ENCODE measurements at regions not wholly inside any gene's neighbourhood (a gene's known extent, or its start where the extent isn't known, plus 50 kb on each side); places are given as distances from the start of the nearest gene placed in this dataset.

DNA sequence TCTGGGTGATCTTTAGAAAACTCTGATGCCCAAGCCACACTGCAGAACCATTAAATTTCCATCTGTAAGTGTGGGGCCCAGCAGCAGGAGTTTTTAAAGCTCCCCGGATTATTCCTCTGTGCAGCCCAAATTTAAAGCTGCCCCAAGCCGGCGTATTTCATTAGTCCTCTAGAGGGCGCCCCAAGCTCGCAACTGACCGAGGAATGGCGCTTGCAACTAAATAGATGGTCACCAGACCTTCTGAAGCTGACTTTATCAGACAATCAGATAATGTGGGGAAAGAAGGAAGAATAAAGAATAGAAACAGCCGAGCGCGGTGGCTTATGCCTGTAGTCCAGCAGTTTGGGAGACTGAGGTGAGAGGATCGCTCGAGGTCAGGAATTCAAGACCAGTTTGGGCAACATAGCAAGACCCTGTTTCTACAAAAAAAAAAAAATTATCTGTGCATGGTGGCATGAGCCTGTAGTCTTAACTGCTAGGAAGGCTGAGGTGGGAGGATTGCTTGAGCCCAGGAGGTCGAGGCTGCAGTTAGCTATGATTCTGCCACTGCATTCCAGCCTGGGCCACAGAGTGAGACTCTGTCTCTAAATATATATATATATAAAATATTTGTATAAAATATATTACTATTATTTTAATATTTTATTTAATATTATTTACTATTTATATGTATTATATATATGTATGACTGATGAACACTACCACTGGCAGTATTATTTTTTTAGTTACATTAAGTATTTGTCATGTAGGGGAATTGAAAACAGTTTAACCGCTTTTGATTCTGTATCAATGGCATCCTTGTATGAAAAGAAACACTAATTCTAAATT, 56.0 kb downstream of the OTOR start:
- no peaks in the 10 kb centered on the region for H3K36me3 ChIP-seq (ENCODE audit: control insufficient read depth in 2 of 2, insufficient read depth in 1 of 2, low read length in 2 of 2)
- H3K4me1 ChIP-seq (ENCODE audit: control insufficient read depth, insufficient read depth, low read length), result no peaks in the 10 kb centered on the region
- H3K4me3 ChIP-seq (ENCODE audit: low read depth, low read length), result no peak overlapping the region
- H3K27ac ChIP-seq (ENCODE audit: extremely low read depth, low read depth, low read length), result no peak overlapping the region
- H3K9me3 ChIP-seq (ENCODE audit: control insufficient read depth, insufficient read depth, low read depth, low read length), result no peaks in the 10 kb centered on the region
- POLR2A ChIA-PET, result no interaction called here
- CTCF ChIA-PET, result interaction anchor here (0.5 to 5.4 kb wide), 30 partner anchors 9 to 1657 kb away, joined by 3 to 133 read pairs (median 4); no protein-coding TSS in a partner anchor
- TF ChIP-seq ZNF654 (tag by site-specific recombination; IDR thresholded peaks at IDR 0.05; ENCODE audit: low read depth), result peak; percentile 77
- TF ChIP-seq, protein P1, sequence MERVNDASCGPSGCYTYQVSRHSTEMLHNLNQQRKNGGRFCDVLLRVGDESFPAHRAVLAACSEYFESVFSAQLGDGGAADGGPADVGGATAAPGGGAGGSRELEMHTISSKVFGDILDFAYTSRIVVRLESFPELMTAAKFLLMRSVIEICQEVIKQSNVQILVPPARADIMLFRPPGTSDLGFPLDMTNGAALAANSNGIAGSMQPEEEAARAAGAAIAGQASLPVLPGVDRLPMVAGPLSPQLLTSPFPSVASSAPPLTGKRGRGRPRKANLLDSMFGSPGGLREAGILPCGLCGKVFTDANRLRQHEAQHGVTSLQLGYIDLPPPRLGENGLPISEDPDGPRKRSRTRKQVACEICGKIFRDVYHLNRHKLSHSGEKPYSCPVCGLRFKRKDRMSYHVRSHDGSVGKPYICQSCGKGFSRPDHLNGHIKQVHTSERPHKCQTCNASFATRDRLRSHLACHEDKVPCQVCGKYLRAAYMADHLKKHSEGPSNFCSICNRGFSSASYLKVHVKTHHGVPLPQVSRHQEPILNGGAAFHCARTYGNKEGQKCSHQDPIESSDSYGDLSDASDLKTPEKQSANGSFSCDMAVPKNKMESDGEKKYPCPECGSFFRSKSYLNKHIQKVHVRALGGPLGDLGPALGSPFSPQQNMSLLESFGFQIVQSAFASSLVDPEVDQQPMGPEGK (tag by site-specific recombination; IDR thresholded peaks at IDR 0.05), result no peak

DNA sequence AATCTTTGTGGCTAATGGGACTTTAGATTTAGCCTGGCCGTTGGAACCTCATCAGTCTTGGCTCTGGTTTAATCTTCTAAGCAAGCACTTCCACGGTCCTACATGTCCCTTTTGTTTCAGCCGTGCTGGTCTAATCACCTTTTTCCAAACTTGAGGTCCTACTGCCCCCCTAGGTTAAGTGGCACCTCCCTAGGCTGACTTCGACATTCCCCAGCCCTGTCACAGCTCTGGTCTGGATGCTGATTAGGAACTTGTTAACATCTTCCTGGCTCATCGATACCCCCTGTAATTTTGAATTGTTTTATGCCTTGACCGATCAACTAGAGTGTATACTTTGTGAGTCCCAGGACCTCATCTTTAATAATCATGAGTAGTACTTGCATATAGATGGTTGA, 56.6 kb downstream of the OTOR start:
- POLR2A ChIA-PET, result no interaction called here
- CTCF ChIA-PET, result interaction anchor here (0.6 to 5.4 kb wide), 14 partner anchors 16 to 1583 kb away, joined by 3 to 133 read pairs (median 4); no protein-coding TSS in a partner anchor
- Histone ChIP-seq H3K9me3 (ENCODE audit: control insufficient read depth, insufficient read depth, low read depth, low read length) (no peaks in the 10 kb centered on the region), H3K27ac (ENCODE audit: extremely low read depth, low read depth, low read length) (no peak overlapping the region), H3K4me3 (ENCODE audit: low read depth, low read length) (no peak overlapping the region), H3K4me1 (ENCODE audit: control insufficient read depth, insufficient read depth, low read length) (no peaks in the 10 kb centered on the region), H3K36me3 (ENCODE audit: control insufficient read depth in 2 of 2, insufficient read depth in 1 of 2, low read length in 2 of 2) (no peaks in the 10 kb centered on the region)
- TF ChIP-seq, protein P2, sequence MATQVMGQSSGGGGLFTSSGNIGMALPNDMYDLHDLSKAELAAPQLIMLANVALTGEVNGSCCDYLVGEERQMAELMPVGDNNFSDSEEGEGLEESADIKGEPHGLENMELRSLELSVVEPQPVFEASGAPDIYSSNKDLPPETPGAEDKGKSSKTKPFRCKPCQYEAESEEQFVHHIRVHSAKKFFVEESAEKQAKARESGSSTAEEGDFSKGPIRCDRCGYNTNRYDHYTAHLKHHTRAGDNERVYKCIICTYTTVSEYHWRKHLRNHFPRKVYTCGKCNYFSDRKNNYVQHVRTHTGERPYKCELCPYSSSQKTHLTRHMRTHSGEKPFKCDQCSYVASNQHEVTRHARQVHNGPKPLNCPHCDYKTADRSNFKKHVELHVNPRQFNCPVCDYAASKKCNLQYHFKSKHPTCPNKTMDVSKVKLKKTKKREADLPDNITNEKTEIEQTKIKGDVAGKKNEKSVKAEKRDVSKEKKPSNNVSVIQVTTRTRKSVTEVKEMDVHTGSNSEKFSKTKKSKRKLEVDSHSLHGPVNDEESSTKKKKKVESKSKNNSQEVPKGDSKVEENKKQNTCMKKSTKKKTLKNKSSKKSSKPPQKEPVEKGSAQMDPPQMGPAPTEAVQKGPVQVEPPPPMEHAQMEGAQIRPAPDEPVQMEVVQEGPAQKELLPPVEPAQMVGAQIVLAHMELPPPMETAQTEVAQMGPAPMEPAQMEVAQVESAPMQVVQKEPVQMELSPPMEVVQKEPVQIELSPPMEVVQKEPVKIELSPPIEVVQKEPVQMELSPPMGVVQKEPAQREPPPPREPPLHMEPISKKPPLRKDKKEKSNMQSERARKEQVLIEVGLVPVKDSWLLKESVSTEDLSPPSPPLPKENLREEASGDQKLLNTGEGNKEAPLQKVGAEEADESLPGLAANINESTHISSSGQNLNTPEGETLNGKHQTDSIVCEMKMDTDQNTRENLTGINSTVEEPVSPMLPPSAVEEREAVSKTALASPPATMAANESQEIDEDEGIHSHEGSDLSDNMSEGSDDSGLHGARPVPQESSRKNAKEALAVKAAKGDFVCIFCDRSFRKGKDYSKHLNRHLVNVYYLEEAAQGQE (tag by site-specific recombination; IDR thresholded peaks at IDR 0.05), result no peak
- TF ChIP-seq IKZF3 (tag by site-specific recombination; IDR thresholded peaks at IDR 0.05) (no peak), ZNF16 (tag by site-specific recombination; IDR thresholded peaks at IDR 0.05; ENCODE audit: low read depth) (no peak), ZNF658 (tag by site-specific recombination; IDR thresholded peaks at IDR 0.05) (no peak), BCL11A (tag by site-specific recombination; IDR thresholded peaks at IDR 0.05; ENCODE audit: low read depth) (no peak), ZNF391 (tag by site-specific recombination; IDR thresholded peaks at IDR 0.05; ENCODE audit: borderline replicate concordance, low read depth) (no peak), ZNF561 (tag by site-specific recombination; IDR thresholded peaks at IDR 0.05; ENCODE audit: borderline replicate concordance) (no peak), YY2 (tag by site-specific recombination; IDR thresholded peaks at IDR 0.05) (no peak), KLF7 (tag by site-specific recombination; IDR thresholded peaks at IDR 0.05; ENCODE audit: borderline replicate concordance) (no peak), ZXDB (tag by site-specific recombination; IDR thresholded peaks at IDR 0.05) (no peak)
- TF ChIP-seq, protein P3, sequence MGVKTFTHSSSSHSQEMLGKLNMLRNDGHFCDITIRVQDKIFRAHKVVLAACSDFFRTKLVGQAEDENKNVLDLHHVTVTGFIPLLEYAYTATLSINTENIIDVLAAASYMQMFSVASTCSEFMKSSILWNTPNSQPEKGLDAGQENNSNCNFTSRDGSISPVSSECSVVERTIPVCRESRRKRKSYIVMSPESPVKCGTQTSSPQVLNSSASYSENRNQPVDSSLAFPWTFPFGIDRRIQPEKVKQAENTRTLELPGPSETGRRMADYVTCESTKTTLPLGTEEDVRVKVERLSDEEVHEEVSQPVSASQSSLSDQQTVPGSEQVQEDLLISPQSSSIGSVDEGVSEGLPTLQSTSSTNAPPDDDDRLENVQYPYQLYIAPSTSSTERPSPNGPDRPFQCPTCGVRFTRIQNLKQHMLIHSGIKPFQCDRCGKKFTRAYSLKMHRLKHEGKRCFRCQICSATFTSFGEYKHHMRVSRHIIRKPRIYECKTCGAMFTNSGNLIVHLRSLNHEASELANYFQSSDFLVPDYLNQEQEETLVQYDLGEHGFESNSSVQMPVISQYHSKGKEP (tag by site-specific recombination; IDR thresholded peaks at IDR 0.05), result no peak
- TF ChIP-seq, protein P1 (tag by site-specific recombination; IDR thresholded peaks at IDR 0.05), result no peak
- TF ChIP-seq, protein P4, sequence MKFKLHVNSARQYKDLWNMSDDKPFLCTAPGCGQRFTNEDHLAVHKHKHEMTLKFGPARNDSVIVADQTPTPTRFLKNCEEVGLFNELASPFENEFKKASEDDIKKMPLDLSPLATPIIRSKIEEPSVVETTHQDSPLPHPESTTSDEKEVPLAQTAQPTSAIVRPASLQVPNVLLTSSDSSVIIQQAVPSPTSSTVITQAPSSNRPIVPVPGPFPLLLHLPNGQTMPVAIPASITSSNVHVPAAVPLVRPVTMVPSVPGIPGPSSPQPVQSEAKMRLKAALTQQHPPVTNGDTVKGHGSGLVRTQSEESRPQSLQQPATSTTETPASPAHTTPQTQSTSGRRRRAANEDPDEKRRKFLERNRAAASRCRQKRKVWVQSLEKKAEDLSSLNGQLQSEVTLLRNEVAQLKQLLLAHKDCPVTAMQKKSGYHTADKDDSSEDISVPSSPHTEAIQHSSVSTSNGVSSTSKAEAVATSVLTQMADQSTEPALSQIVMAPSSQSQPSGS (tag by site-specific recombination; IDR thresholded peaks at IDR 0.05; ENCODE audit: low read depth), result no peak
- TF ChIP-seq, protein P5, sequence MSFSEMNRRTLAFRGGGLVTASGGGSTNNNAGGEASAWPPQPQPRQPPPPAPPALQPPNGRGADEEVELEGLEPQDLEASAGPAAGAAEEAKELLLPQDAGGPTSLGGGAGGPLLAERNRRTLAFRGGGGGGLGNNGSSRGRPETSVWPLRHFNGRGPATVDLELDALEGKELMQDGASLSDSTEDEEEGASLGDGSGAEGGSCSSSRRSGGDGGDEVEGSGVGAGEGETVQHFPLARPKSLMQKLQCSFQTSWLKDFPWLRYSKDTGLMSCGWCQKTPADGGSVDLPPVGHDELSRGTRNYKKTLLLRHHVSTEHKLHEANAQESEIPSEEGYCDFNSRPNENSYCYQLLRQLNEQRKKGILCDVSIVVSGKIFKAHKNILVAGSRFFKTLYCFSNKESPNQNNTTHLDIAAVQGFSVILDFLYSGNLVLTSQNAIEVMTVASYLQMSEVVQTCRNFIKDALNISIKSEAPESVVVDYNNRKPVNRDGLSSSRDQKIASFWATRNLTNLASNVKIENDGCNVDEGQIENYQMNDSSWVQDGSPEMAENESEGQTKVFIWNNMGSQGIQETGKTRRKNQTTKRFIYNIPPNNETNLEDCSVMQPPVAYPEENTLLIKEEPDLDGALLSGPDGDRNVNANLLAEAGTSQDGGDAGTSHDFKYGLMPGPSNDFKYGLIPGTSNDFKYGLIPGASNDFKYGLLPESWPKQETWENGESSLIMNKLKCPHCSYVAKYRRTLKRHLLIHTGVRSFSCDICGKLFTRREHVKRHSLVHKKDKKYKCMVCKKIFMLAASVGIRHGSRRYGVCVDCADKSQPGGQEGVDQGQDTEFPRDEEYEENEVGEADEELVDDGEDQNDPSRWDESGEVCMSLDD (tag by site-specific recombination; IDR thresholded peaks at IDR 0.05), result no peak

Data from HEK293 (cell line).